ENCODE measurements at regions not wholly inside any gene's neighbourhood (a gene's known extent, or its start where the extent isn't known, plus 50 kb on each side); places are given as distances from the start of the nearest gene placed in this dataset.

DNA sequence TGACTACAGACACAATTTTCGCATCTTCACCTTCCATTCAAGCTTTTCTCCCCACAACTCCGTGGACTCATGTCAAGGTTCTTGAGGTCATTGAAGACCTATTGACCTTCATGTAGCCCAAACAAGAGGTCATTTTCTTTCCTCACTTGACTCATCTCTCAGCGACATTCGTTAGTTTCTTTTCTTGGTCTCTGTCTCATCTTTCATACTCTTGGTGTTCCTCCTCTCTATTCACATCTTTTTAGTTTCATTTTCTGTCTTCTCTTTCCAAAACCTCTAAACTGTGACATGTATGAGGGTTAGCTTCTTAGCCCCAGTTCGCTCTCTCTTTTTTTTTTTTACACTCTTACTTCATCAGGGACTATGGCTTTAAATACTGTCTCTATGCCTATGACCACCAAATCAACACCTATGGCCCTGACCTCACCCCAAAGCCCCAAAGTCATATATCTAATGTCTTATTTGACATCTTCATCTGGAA, 128.6 kb upstream of the BACH2 start:
- Histone ChIP-seq H4K20me1 (ENCODE audit: insufficient read depth) (no peaks in the 10 kb centered on the region), H3K4me1 (ENCODE audit: control insufficient read depth in 1 of 2, insufficient read depth in 2 of 2, low read depth in 1 of 2, low read length in 1 of 2) (no peaks in the 10 kb centered on the region; a peak in 1 of 4 replicates), H3K27me3 (ENCODE audit: insufficient read depth) (no peaks in the 10 kb centered on the region), H3K9ac (no peak overlapping the region), H3K79me2 (ENCODE audit: insufficient read depth) (no peaks in the 10 kb centered on the region), H3K27ac (ENCODE audit: low read depth in 2 of 2, low read length in 1 of 2) (no peak overlapping the region), H3F3A (replicated peaks; ENCODE audit: insufficient read depth) (no peaks in the 10 kb centered on the region), H3K4me3 (ENCODE audit: low read depth in 2 of 2, low read length in 1 of 2) (no peak overlapping the region), H3K9me3 (peaks cover 6% of the 10 kb centered on the region; the same call in 1 of the 2 replicates), H3K4me2 (no peak overlapping the region), H2AFZ (ENCODE audit: low read depth) (no peak overlapping the region), H3K9me2 (no peaks in the 10 kb centered on the region), H3K36me3 (replicated peaks in 1 of 2; ENCODE audit: control insufficient read depth in 1 of 2, insufficient read depth in 2 of 2, low read length in 1 of 2) (no peaks in the 10 kb centered on the region)
- ChIA-PET POLR2A (no interaction called here), CTCF (interaction anchor here (0.6 to 6.6 kb wide), 4 partner anchors 25 to 484 kb away, joined by 3 to 35 read pairs (median 4); no protein-coding TSS in a partner anchor)
- DNase-seq = no peak
- 65% methylated on average over 5 of the region's 5 CpGs for WGBS (ENCODE audit: low lambda C conversion rate)
- TF ChIP-seq POLR2AphosphoS5 (IDR thresholded peaks at IDR 0.05; ENCODE audit: low read depth, low read length) = no peak
- no peak for TF ChIP-seq TAF1 (IDR thresholded peaks at IDR 0.05; ENCODE audit: borderline replicate concordance, low read depth, low read length)
- no peak for TF ChIP-seq GABPA (IDR thresholded peaks at IDR 0.05; ENCODE audit: low read depth)
- TF ChIP-seq EZH2phosphoT487 (IDR thresholded peaks at IDR 0.05; ENCODE audit: borderline replicate concordance, low read depth) = no peak
- TF ChIP-seq EP300 (IDR thresholded peaks at IDR 0.05; ENCODE audit: borderline replicate concordance in 1 of 2, low read depth in 1 of 2, low read length in 1 of 2) = no peak

- no peak for TF ChIP-seq GATA2 (CRISPR knock-in tag; IDR thresholded peaks at IDR 0.05)
- TF ChIP-seq RFX5 (IDR thresholded peaks at IDR 0.05; ENCODE audit: low read length) = no peak
- TF ChIP-seq, protein P1, sequence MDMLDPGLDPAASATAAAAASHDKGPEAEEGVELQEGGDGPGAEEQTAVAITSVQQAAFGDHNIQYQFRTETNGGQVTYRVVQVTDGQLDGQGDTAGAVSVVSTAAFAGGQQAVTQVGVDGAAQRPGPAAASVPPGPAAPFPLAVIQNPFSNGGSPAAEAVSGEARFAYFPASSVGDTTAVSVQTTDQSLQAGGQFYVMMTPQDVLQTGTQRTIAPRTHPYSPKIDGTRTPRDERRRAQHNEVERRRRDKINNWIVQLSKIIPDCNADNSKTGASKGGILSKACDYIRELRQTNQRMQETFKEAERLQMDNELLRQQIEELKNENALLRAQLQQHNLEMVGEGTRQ (IDR thresholded peaks at IDR 0.05; ENCODE audit: borderline replicate concordance, low read depth, low read length) = no peak
- no peak for TF ChIP-seq NFIC (IDR thresholded peaks at IDR 0.05; ENCODE audit: borderline replicate concordance)
- no peak for TF ChIP-seq POLR2AphosphoS5 (IDR thresholded peaks at IDR 0.05; ENCODE audit: low read depth, low read length)
- H3F3A ChIP-seq (replicated peaks; ENCODE audit: insufficient read depth) = no peaks in the 10 kb centered on the region
- CTCF ChIA-PET = interaction anchor here (0.6 to 6.6 kb wide), 4 partner anchors 31 to 483 kb away, joined by 3 to 35 read pairs (median 4); no protein-coding TSS in a partner anchor
- no peaks in the 10 kb centered on the region for H3K9me2 ChIP-seq
- H2AFZ ChIP-seq (ENCODE audit: low read depth) = no peak overlapping the region
- H3K9me3 ChIP-seq = peaks cover 2% of the 10 kb centered on the region; the same call in 1 of the 2 replicates
- H3K4me3 ChIP-seq (ENCODE audit: low read depth in 2 of 2, low read length in 1 of 2) = no peak overlapping the region
- no peak overlapping the region for H3K27ac ChIP-seq (ENCODE audit: low read depth in 2 of 2, low read length in 1 of 2)
- POLR2A ChIA-PET = no interaction called here
- no peaks in the 10 kb centered on the region for H3K79me2 ChIP-seq (ENCODE audit: insufficient read depth)
- no peak for DNase-seq
- no peaks in the 10 kb centered on the region for H3K36me3 ChIP-seq (replicated peaks in 1 of 2; ENCODE audit: control insufficient read depth in 1 of 2, insufficient read depth in 2 of 2, low read length in 1 of 2)
- H3K27me3 ChIP-seq (ENCODE audit: insufficient read depth) = no peaks in the 10 kb centered on the region; the same call in 1 of the 2 replicates
- no peaks in the 10 kb centered on the region for H4K20me1 ChIP-seq (ENCODE audit: insufficient read depth)
- no peak overlapping the region for H3K9ac ChIP-seq
- H3K4me1 ChIP-seq (ENCODE audit: control insufficient read depth in 1 of 2, insufficient read depth in 2 of 2, low read depth in 1 of 2, low read length in 1 of 2) = no peaks in the 10 kb centered on the region; a peak in 1 of 4 replicates
- H3K4me2 ChIP-seq = no peak overlapping the region
These were observed 127.9 kb upstream of the BACH2 start for GRCh38 chr6:90424580-90424979.

- no peaks in the 10 kb centered on the region; a peak in 1 of 4 replicates for H3K4me1 ChIP-seq (ENCODE audit: control insufficient read depth in 1 of 2, insufficient read depth in 2 of 2, low read depth in 1 of 2, low read length in 1 of 2)
- 83% methylated on average over 1 of the region's 1 CpG for WGBS (ENCODE audit: low lambda C conversion rate)
- no peak overlapping the region for H3K9ac ChIP-seq
- H2AFZ ChIP-seq (ENCODE audit: low read depth) = no peak overlapping the region
- H4K20me1 ChIP-seq (ENCODE audit: insufficient read depth) = no peaks in the 10 kb centered on the region
- no peak overlapping the region for H3K4me2 ChIP-seq
- H3K27ac ChIP-seq (ENCODE audit: low read depth in 2 of 2, low read length in 1 of 2) = no peak overlapping the region
- TF ChIP-seq GABPA (IDR thresholded peaks at IDR 0.05; ENCODE audit: low read depth) = no peak
- ChIA-PET POLR2A (no interaction called here), CTCF (interaction anchor here (1.0 to 6.6 kb wide), 5 partner anchors 21 to 451 kb away, joined by 3 to 35 read pairs (median 3); no protein-coding TSS in a partner anchor)
- H3K4me3 ChIP-seq (ENCODE audit: low read depth in 2 of 2, low read length in 1 of 2) = no peak overlapping the region
- no peaks in the 10 kb centered on the region for H3K36me3 ChIP-seq (replicated peaks in 1 of 2; ENCODE audit: control insufficient read depth in 1 of 2, insufficient read depth in 2 of 2, low read length in 1 of 2)
- H3K27me3 ChIP-seq (ENCODE audit: insufficient read depth) = no peaks in the 10 kb centered on the region; the same call in 1 of the 2 replicates
- no peaks in the 10 kb centered on the region for H3K9me3 ChIP-seq
- H3K79me2 ChIP-seq (ENCODE audit: insufficient read depth) = no peaks in the 10 kb centered on the region
- H3F3A ChIP-seq (replicated peaks; ENCODE audit: insufficient read depth) = no peaks in the 10 kb centered on the region
- no peaks in the 10 kb centered on the region for H3K9me2 ChIP-seq
- DNase-seq = no peak
These were observed 125.0 kb upstream of the BACH2 start for GRCh38 chr6:90421666-90422065.
